ENCODE measurements at regions not wholly inside any gene's neighbourhood (a gene's known extent, or its start where the extent isn't known, plus 50 kb on each side); places are given as distances from the start of the nearest gene placed in this dataset.

DNA sequence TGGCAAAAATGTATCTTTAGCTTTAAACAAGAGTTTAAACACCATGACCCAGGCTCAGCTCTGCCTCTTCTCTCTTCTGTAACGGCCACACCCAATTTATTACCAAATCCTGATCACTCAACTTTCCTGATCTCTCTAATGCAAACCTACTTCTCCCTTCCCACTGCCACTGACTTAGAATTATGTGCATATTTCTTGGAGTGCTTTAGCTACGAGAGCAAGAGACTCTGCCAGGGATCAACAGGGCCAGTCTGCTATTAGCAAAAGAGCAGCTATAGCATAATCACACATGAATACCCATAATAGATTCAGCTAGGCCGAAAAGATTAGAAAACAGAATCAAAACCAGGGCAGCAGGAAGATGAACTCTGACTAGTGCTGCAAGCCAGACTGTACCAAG is 215.5 kb downstream of the MRPL39 start:
- TF ChIP-seq, protein P1, sequence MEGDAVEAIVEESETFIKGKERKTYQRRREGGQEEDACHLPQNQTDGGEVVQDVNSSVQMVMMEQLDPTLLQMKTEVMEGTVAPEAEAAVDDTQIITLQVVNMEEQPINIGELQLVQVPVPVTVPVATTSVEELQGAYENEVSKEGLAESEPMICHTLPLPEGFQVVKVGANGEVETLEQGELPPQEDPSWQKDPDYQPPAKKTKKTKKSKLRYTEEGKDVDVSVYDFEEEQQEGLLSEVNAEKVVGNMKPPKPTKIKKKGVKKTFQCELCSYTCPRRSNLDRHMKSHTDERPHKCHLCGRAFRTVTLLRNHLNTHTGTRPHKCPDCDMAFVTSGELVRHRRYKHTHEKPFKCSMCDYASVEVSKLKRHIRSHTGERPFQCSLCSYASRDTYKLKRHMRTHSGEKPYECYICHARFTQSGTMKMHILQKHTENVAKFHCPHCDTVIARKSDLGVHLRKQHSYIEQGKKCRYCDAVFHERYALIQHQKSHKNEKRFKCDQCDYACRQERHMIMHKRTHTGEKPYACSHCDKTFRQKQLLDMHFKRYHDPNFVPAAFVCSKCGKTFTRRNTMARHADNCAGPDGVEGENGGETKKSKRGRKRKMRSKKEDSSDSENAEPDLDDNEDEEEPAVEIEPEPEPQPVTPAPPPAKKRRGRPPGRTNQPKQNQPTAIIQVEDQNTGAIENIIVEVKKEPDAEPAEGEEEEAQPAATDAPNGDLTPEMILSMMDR (IDR thresholded peaks at IDR 0.05): no peak
- no peak for TF ChIP-seq POLR2A (IDR thresholded peaks at IDR 0.05)
- TF ChIP-seq EP300 (IDR thresholded peaks at IDR 0.05): no peak
